IMR-90 (cell line): ENCODE measurements at regions not wholly inside any gene's neighbourhood (a gene's known extent, or its start where the extent isn't known, plus 50 kb on each side); places are given as distances from the start of the nearest gene placed in this dataset.

ENCODE experiments used
- ATAC-seq: fragments of 200-7000 bp; cut with Tn5 transposase; 2 replicates; pipeline ENCODE4 v1.9.1; 2020; ENCODE audit warnings: low read depth, mild to moderate bottlenecking, moderate library complexity
- BruUV-seq: library from RNA; stranded (reverse); fragments of 400-500 nt; replicated peaks from 2 replicates; lab custom pipeline; 2021; lab: Mats Ljungman, UMichigan
- CTCF ChIA-PET: fragments of 300-600 bp; formaldehyde crosslinking; extraction: SDS; loops from one replicate; lab custom pipeline; 2021; ENCODE audit warnings: antibody characterized with exemption; lab: Yijun Ruan, JAX
- POLR2A ChIA-PET: fragments of 300-600 bp; sonication (Branson Sonifier 250); formaldehyde crosslinking; loops from one replicate; lab custom pipeline; 2022; ENCODE audit warnings: antibody characterized with exemption; ENCODE audit not compliant: unreplicated experiment; lab: Charles Lee
- DNase-seq: peaks from one replicate; pipeline ENCODE4 v3.0.0; 2013
- H2AFZ ChIP-seq: replicated peaks from 2 replicates; pipeline ENCODE3; 2013; ENCODE audit warnings: low read length, mild to moderate bottlenecking; ENCODE audit not compliant: poor library complexity
- H2AK5ac ChIP-seq: 2 replicates; pipeline ENCODE4 v1.6.1; 2013; ENCODE audit warnings: low read depth, low read length, inconsistent platforms
- H2AK9ac ChIP-seq: replicated peaks from 2 replicates; pipeline ENCODE3; 2013; ENCODE audit warnings: mild to moderate bottlenecking, low read depth, low read length, moderate library complexity; ENCODE audit not compliant: poor library complexity
- H2BK120ac ChIP-seq: 2 replicates; pipeline ENCODE4 v1.6.1; 2013; ENCODE audit warnings: low read depth, low read length, inconsistent platforms
- H2BK15ac ChIP-seq: 3 replicates; pipeline ENCODE4 v1.6.1; 2013; ENCODE audit warnings: low read depth, low read length, inconsistent platforms
- H2BK20ac ChIP-seq: 2 replicates; pipeline ENCODE4 v1.6.1; 2013; ENCODE audit warnings: low read depth, mild to moderate bottlenecking, inconsistent platforms, low read length, moderate library complexity
- H2BK5ac ChIP-seq: 2 replicates; pipeline ENCODE4 v1.6.1; 2013; ENCODE audit warnings: mild to moderate bottlenecking, low read depth, low read length, inconsistent platforms; ENCODE audit not compliant: poor library complexity, severe bottlenecking
- H3K14ac ChIP-seq: replicated peaks from 2 replicates; pipeline ENCODE4 v1.6.1; 2013; ENCODE audit warnings: low read depth, low read length, inconsistent platforms
- H3K18ac ChIP-seq: 2 replicates; pipeline ENCODE4 v1.6.1; 2013; ENCODE audit warnings: low read depth, low read length, control low read depth
- H3K23ac ChIP-seq: 2 replicates; pipeline ENCODE4 v1.6.1; 2013; ENCODE audit warnings: low read depth, low read length, inconsistent platforms
- H3K27ac ChIP-seq: 2 replicates; pipeline ENCODE4 v1.5.1; 2013; ENCODE audit warnings: mild to moderate bottlenecking, control low read depth, low read length; ENCODE audit not compliant: insufficient read depth
- H3K27me3 ChIP-seq: 2 replicates; pipeline ENCODE4 v1.6.1; 2013; ENCODE audit warnings: low read length; ENCODE audit not compliant: control insufficient read depth, insufficient read depth
- H3K36me3 ChIP-seq: 2 replicates; pipeline ENCODE4 v1.6.1; 2013; ENCODE audit warnings: low read length, mixed read lengths; ENCODE audit not compliant: control insufficient read depth, insufficient read depth
- H3K4ac ChIP-seq: 2 replicates; pipeline ENCODE4 v1.6.1; 2013; ENCODE audit warnings: low read depth, low read length, inconsistent platforms
- H3K4me1 ChIP-seq: 2 replicates; pipeline ENCODE4 v1.6.1; 2013; ENCODE audit warnings: low read length, mixed read lengths; ENCODE audit not compliant: control insufficient read depth, insufficient read depth
- H3K4me2 ChIP-seq: 2 replicates; pipeline ENCODE4 v1.6.1; 2013; ENCODE audit warnings: low read depth, mild to moderate bottlenecking, control low read depth, low read length, moderate library complexity
- H3K4me3 ChIP-seq: 2 replicates; pipeline ENCODE4 v1.5.1; 2013; ENCODE audit warnings: low read depth, mild to moderate bottlenecking, control low read depth, low read length, moderate library complexity; ENCODE audit not compliant: insufficient read depth
- H3K56ac ChIP-seq: 2 replicates; pipeline ENCODE4 v1.6.1; 2013; ENCODE audit warnings: low read length, inconsistent platforms; ENCODE audit not compliant: insufficient read depth; ENCODE audit errors: extremely low read depth
- H3K79me1 ChIP-seq, 2 experiments: 2 replicates each; pipeline ENCODE4 v1.6.1; 2013; ENCODE audit warnings: low read length in 2 of 2, inconsistent platforms in 1 of 2, low read depth in 1 of 2
- H3K9ac ChIP-seq: 2 replicates; pipeline ENCODE4 v1.6.1; 2013; ENCODE audit warnings: low read depth, low read length, control low read depth
- H3K9me1 ChIP-seq: 2 replicates; pipeline ENCODE4 v1.6.1; 2013; ENCODE audit warnings: low read length, inconsistent platforms; ENCODE audit not compliant: insufficient read depth
- H3K9me3 ChIP-seq: 2 replicates; pipeline ENCODE4 v1.6.1; 2013; ENCODE audit warnings: low read length; ENCODE audit not compliant: control insufficient read depth, insufficient read depth
- H4K20me1 ChIP-seq: 2 replicates; pipeline ENCODE4 v1.6.1; 2013; ENCODE audit warnings: low read length, inconsistent platforms; ENCODE audit not compliant: insufficient read depth
- H4K5ac ChIP-seq: 2 replicates; pipeline ENCODE4 v1.6.1; 2013; ENCODE audit warnings: mild to moderate bottlenecking, low read depth, low read length, control low read depth
- H4K8ac ChIP-seq, 2 experiments: 2 replicates each; pipeline ENCODE4 v1.6.1; 2013; ENCODE audit warnings: low read depth in 2 of 2, low read length in 2 of 2, control low read depth in 1 of 2, inconsistent platforms in 1 of 2
- H4K91ac ChIP-seq: 2 replicates; pipeline ENCODE4 v1.6.1; 2013; ENCODE audit warnings: low read depth, low read length, inconsistent platforms; ENCODE audit not compliant: insufficient read depth
- BHLHE40 ChIP-seq: fragments of 150-350 bp; IDR thresholded peaks from 2 replicates; pipeline ENCODE4 v1.6.1; 2016; ENCODE audit warnings: mild to moderate bottlenecking, low read depth, low read length
- CEBPB ChIP-seq: IDR thresholded peaks from 2 replicates; pipeline ENCODE4 v1.6.1; 2012; ENCODE audit warnings: low read depth, low read length, improper control_type of control experiment
- CHD1 ChIP-seq: IDR thresholded peaks from 2 replicates; pipeline ENCODE4 v1.6.1; 2012; ENCODE audit warnings: low read depth, low read length, improper control_type of control experiment
- CTCF ChIP-seq: conservative IDR thresholded peaks from 2 replicates; pipeline ENCODE4 v1.5.1; 2012; ENCODE audit warnings: mild to moderate bottlenecking, low read depth, low read length, improper control_type of control experiment
- FOS ChIP-seq: fragments of 150-350 bp; IDR thresholded peaks from 2 replicates; pipeline ENCODE4 v1.6.1; 2016; ENCODE audit warnings: low read depth, low read length
- MAFK ChIP-seq: IDR thresholded peaks from 2 replicates; pipeline ENCODE4 v1.6.1; 2012; ENCODE audit warnings: low read depth, low read length, improper control_type of control experiment
- MAZ ChIP-seq: IDR thresholded peaks from 2 replicates; pipeline ENCODE4 v1.6.1; 2012; ENCODE audit warnings: low read depth, mild to moderate bottlenecking, low read length, improper control_type of control experiment, moderate library complexity, borderline replicate concordance
- MXI1 ChIP-seq: IDR thresholded peaks from 2 replicates; pipeline ENCODE4 v1.6.1; 2012; ENCODE audit warnings: low read depth, mild to moderate bottlenecking, low read length, moderate library complexity, borderline replicate concordance
- NFE2L2 ChIP-seq: fragments of 150-350 bp; IDR thresholded peaks from 2 replicates; pipeline ENCODE4 v1.6.1; 2016; ENCODE audit warnings: low read depth, mild to moderate bottlenecking, low read length
- POLR2A ChIP-seq: IDR thresholded peaks from 2 replicates; pipeline ENCODE4 v1.6.1; 2012; ENCODE audit warnings: mild to moderate bottlenecking, low read depth, low read length
- RAD21 ChIP-seq: IDR thresholded peaks from 2 replicates; pipeline ENCODE4 v1.6.1; 2012; ENCODE audit warnings: low read length, improper control_type of control experiment
- RCOR1 ChIP-seq: IDR thresholded peaks from 2 replicates; pipeline ENCODE4 v1.6.1; 2012; ENCODE audit warnings: mild to moderate bottlenecking, low read length, improper control_type of control experiment; ENCODE audit not compliant: insufficient replicate concordance
- RFX5 ChIP-seq: IDR thresholded peaks from 2 replicates; pipeline ENCODE4 v1.8.0; 2012; ENCODE audit warnings: low read depth, mild to moderate bottlenecking, low read length, moderate library complexity
- SMC3 ChIP-seq: fragments of 150-350 bp; IDR thresholded peaks from 2 replicates; pipeline ENCODE4 v1.6.1; 2016; ENCODE audit warnings: low read depth, mild to moderate bottlenecking, antibody characterized with exemption, low read length, moderate library complexity
- WGBS, 2 experiments: methylation state at CpG; one replicate each; pipeline versions ENCODE4 v1.1.5 to v1.1.7; 2013; ENCODE audit warnings: missing lambda C conversion rate in 2 of 2; ENCODE audit not compliant: insufficient read length in 1 of 2; ENCODE audit errors: extremely low coverage in 2 of 2; 5-methylcytosine and 5-hydroxymethylcytosine counted together
- dilution Hi-C: fragments of 300-500 bp; cut with HindIII; formaldehyde crosslinking; loops from one replicate; pipeline ENCODE4 v1.14.3; 2018; ENCODE audit warnings: low sequenced_read_pairs; ENCODE audit not compliant: unreplicated experiment
- in situ Hi-C: fragments of 300-500 bp; cut with MboI; formaldehyde crosslinking; loops from 3 replicates; pipeline ENCODE4 v1.14.3; 2019; ENCODE audit warnings: low sequenced_read_pairs, inconsistent platforms, mixed read lengths
- intact Hi-C: fragments of 100-400 bp; cut with micrococcal nuclease; formaldehyde crosslinking; loops from 2 replicates; pipeline ENCODE4 v1.10.0; 2022
- TF ChIP-seq, protein P1 (sequence below): fragments of 150-350 bp; IDR thresholded peaks from 2 replicates; pipeline ENCODE4 v1.6.1; 2016; ENCODE audit warnings: low read depth, mild to moderate bottlenecking, low read length, moderate library complexity, borderline replicate concordance
- TF ChIP-seq, protein P2 (sequence below): fragments of 150-350 bp; IDR thresholded peaks from 2 replicates; pipeline ENCODE4 v1.6.1; 2017; ENCODE audit warnings: mild to moderate bottlenecking, antibody characterized with exemption, low read length, low read depth

GRCh38 chr21:32143241-32143939, 135.5 kb downstream of the MIS18A start:
- Histone ChIP-seq H2BK5ac (no peak overlapping the region), H3K27ac (no peak overlapping the region), H4K8ac (no peak overlapping the region), H3K56ac (no peak overlapping the region), H3K14ac (no peak overlapping the region), H3K9me3 (no peaks in the 10 kb centered on the region), H3K4ac (no peak overlapping the region), H2BK20ac (no peak overlapping the region), H3K79me1 (no peaks in the 10 kb centered on the region), H2AK5ac (no peak overlapping the region), H3K18ac (no peak overlapping the region), H3K36me3 (no peaks in the 10 kb centered on the region), H3K9me1 (no peaks in the 10 kb centered on the region), H3K4me1 (no peaks in the 10 kb centered on the region), H3K23ac (no peak overlapping the region), H4K91ac (no peak overlapping the region), H3K27me3 (peaks cover 5% of the 10 kb centered on the region; the same call in 1 of the 2 replicates), H4K5ac (no peak overlapping the region), H4K20me1 (no peaks in the 10 kb centered on the region), H2AK9ac (no peak overlapping the region), H2AFZ (no peak overlapping the region), H2BK15ac (no peak overlapping the region), H3K4me3 (no peak overlapping the region), H2BK120ac (no peak overlapping the region), H3K4me2 (no peak overlapping the region; the same call in 1 of the 2 replicates), H3K9ac (no peak overlapping the region)
- in situ Hi-C loops: no loop called here
- WGBS, 2 experiments: 78% methylated on average over 3 of the region's 13 CpGs; no CpG with 5 or more reads in 1 of the 2 experiments
- ChIA-PET CTCF (no interaction called here), POLR2A (no interaction called here)
- BruUV-seq: no TSS peak
- no peak for TF ChIP-seq RFX5
- no peak for TF ChIP-seq MXI1
- TF ChIP-seq RCOR1: no peak
- TF ChIP-seq CTCF: no peak
- TF ChIP-seq CHD1: no peak
- TF ChIP-seq SMC3: no peak
- TF ChIP-seq POLR2A: no peak
- TF ChIP-seq RAD21: no peak
- TF ChIP-seq MAFK: no peak
- TF ChIP-seq, protein P1, sequence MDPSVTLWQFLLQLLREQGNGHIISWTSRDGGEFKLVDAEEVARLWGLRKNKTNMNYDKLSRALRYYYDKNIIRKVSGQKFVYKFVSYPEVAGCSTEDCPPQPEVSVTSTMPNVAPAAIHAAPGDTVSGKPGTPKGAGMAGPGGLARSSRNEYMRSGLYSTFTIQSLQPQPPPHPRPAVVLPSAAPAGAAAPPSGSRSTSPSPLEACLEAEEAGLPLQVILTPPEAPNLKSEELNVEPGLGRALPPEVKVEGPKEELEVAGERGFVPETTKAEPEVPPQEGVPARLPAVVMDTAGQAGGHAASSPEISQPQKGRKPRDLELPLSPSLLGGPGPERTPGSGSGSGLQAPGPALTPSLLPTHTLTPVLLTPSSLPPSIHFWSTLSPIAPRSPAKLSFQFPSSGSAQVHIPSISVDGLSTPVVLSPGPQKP: no peak
- no peak for TF ChIP-seq CEBPB
- TF ChIP-seq, protein P2, sequence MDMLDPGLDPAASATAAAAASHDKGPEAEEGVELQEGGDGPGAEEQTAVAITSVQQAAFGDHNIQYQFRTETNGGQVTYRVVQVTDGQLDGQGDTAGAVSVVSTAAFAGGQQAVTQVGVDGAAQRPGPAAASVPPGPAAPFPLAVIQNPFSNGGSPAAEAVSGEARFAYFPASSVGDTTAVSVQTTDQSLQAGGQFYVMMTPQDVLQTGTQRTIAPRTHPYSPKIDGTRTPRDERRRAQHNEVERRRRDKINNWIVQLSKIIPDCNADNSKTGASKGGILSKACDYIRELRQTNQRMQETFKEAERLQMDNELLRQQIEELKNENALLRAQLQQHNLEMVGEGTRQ: no peak
- TF ChIP-seq MAZ: no peak
- TF ChIP-seq NFE2L2: no peak
- TF ChIP-seq BHLHE40: no peak
- TF ChIP-seq FOS: no peak
- dilution Hi-C loops: no loop called here
- DNase-seq: peak; percentile 3
- ATAC-seq: no peak
- intact Hi-C loops: no loop called here
